Femur (tissue), 1 donor: ENCODE measurements at regions not wholly inside any gene's neighbourhood (a gene's known extent, or its start where the extent isn't known, plus 50 kb on each side); places are given as distances from the start of the nearest gene placed in this dataset.

Experiments
- DNase-seq: peaks from one replicate; pipeline ENCODE4 v3.0.0-alpha.2; 2017

GRCh38 chr4:54496412-54496811 is 161.3 kb upstream of the KIT start:
- DNase-seq = no peak

- no peak for DNase-seq
These were observed 159.8 kb upstream of the KIT start for GRCh38 chr4:54497947-54498346.

GRCh38 chr4:54498661-54499111 is 159.1 kb upstream of the KIT start:
- DNase-seq = no peak

GRCh38 chr4:54499308-54500074 is 158.3 kb upstream of the KIT start:
- no peak for DNase-seq

GRCh38 chr4:54505362-54505761 is 152.4 kb upstream of the KIT start:
- no peak for DNase-seq

GRCh38 chr4:54505996-54506395 is 151.8 kb upstream of the KIT start:
- DNase-seq = no peak

- DNase-seq = no peak
These were observed 148.7 kb upstream of the KIT start for GRCh38 chr4:54509057-54509456.

GRCh38 chr4:54513204-54513603 is 144.6 kb upstream of the KIT start:
- DNase-seq = no peak

GRCh38 chr4:54513741-54514140 is 144.0 kb upstream of the KIT start:
- no peak for DNase-seq

- no peak for DNase-seq
These were observed 141.1 kb upstream of the KIT start for GRCh38 chr4:54516556-54517215.

GRCh38 chr4:54517781-54518444 is 139.8 kb upstream of the KIT start:
- DNase-seq = no peak

GRCh38 chr4:54525602-54526001 is 132.2 kb upstream of the KIT start:
- no peak for DNase-seq

GRCh38 chr4:54526560-54526959 is 131.2 kb upstream of the KIT start:
- no peak for DNase-seq

- DNase-seq = no peak
These were observed 130.2 kb upstream of the KIT start for GRCh38 chr4:54527532-54527931.

- peak; percentile 52 for DNase-seq
These were observed 118.2 kb upstream of the KIT start for GRCh38 chr4:54539500-54540029.

- DNase-seq = no peak
These were observed 116.8 kb upstream of the KIT start for GRCh38 chr4:54540931-54541330.

GRCh38 chr4:54541426-54542118 is 116.2 kb upstream of the KIT start:
- no peak for DNase-seq

GRCh38 chr4:54542119-54542438 is 115.7 kb upstream of the KIT start:
- no peak for DNase-seq

GRCh38 chr4:54542540-54543041 is 115.2 kb upstream of the KIT start:
- no peak for DNase-seq

- DNase-seq = no peak
These were observed 114.5 kb upstream of the KIT start for GRCh38 chr4:54543088-54543795.

GRCh38 chr4:54545663-54546424 is 111.9 kb upstream of the KIT start:
- no peak for DNase-seq
